ENCODE measurements at regions not wholly inside any gene's neighbourhood (a gene's known extent, or its start where the extent isn't known, plus 50 kb on each side); places are given as distances from the start of the nearest gene placed in this dataset.
A peak's percentile ranks its signal among the peaks of the same experiment; 100 is the strongest.

- POLR2A ChIA-PET = no interaction called here
- DNase-seq (ENCODE audit: low read depth) = no peak
- CTCF ChIA-PET = interaction anchor here (1.0 to 1.1 kb wide), 4 partner anchors 14 to 126 kb away, joined by 3 to 5 read pairs (median 4); no protein-coding TSS in a partner anchor
- H3K27me3 ChIP-seq (ENCODE audit: control insufficient read depth, insufficient read depth, low read length) = no peaks in the 10 kb centered on the region
- TF ChIP-seq CTCF (IDR thresholded peaks at IDR 0.05; ENCODE audit: insufficient read depth, low read depth, low read length) = peak; percentile 50
- no peaks in the 10 kb centered on the region for H3K36me3 ChIP-seq (ENCODE audit: control insufficient read depth, insufficient read depth, low read length)
- H3K4me3 ChIP-seq (ENCODE audit: low read depth, low read length) = no peak overlapping the region
Observed at GRCh38 chr12:87866578-87867292, 162.5 kb downstream of the C12orf50 start.

GRCh38 chr12:87861791-87862190 lies 167.4 kb downstream of the C12orf50 start:
- no peak for DNase-seq (ENCODE audit: low read depth)
- Histone ChIP-seq H3K27me3 (ENCODE audit: control insufficient read depth, insufficient read depth, low read length) (no peaks in the 10 kb centered on the region), H3K4me3 (ENCODE audit: low read depth, low read length) (no peak overlapping the region), H3K36me3 (ENCODE audit: control insufficient read depth, insufficient read depth, low read length) (no peaks in the 10 kb centered on the region)
- CTCF ChIA-PET = no interaction called here
- no peak for TF ChIP-seq CTCF (IDR thresholded peaks at IDR 0.05; ENCODE audit: insufficient read depth, low read depth, low read length)
- POLR2A ChIA-PET = no interaction called here

GRCh38 chr12:87853448-87854003 lies 175.7 kb downstream of the C12orf50 start:
- DNase-seq (ENCODE audit: low read depth) = no peak
- no peak for TF ChIP-seq CTCF (IDR thresholded peaks at IDR 0.05; ENCODE audit: insufficient read depth, low read depth, low read length)
- Histone ChIP-seq H3K36me3 (ENCODE audit: control insufficient read depth, insufficient read depth, low read length) (no peaks in the 10 kb centered on the region), H3K4me3 (ENCODE audit: low read depth, low read length) (no peak overlapping the region), H3K27me3 (ENCODE audit: control insufficient read depth, insufficient read depth, low read length) (no peaks in the 10 kb centered on the region)
- CTCF ChIA-PET = interaction anchor here (0.5 to 1.4 kb wide), 2 partner anchors 13 to 16 kb away, joined by 3 to 4 read pairs; no protein-coding TSS in a partner anchor
- POLR2A ChIA-PET = no interaction called here

- ChIA-PET POLR2A (no interaction called here), CTCF (interaction anchor here (0.6 to 2.7 kb wide), 11 partner anchors 9 to 1929 kb away, joined by 3 to 22 read pairs (median 5); no protein-coding TSS in a partner anchor)
- H3K4me3 ChIP-seq (ENCODE audit: low read depth, low read length) = no peak overlapping the region
- H3K27me3 ChIP-seq (ENCODE audit: control insufficient read depth, insufficient read depth, low read length) = no peaks in the 10 kb centered on the region
- H3K36me3 ChIP-seq (ENCODE audit: control insufficient read depth, insufficient read depth, low read length) = no peaks in the 10 kb centered on the region
- no peak for TF ChIP-seq CTCF (IDR thresholded peaks at IDR 0.05; ENCODE audit: insufficient read depth, low read depth, low read length)
- DNase-seq (ENCODE audit: low read depth) = no peak
Observed at GRCh38 chr12:87849074-87849473, 180.1 kb downstream of the C12orf50 start.

GRCh38 chr12:87848248-87848868 lies 180.8 kb downstream of the C12orf50 start:
- Histone ChIP-seq H3K27me3 (ENCODE audit: control insufficient read depth, insufficient read depth, low read length) (no peaks in the 10 kb centered on the region), H3K36me3 (ENCODE audit: control insufficient read depth, insufficient read depth, low read length) (no peaks in the 10 kb centered on the region), H3K4me3 (ENCODE audit: low read depth, low read length) (no peak overlapping the region)
- ChIA-PET CTCF (interaction anchor here (0.6 to 2.7 kb wide), 15 partner anchors 8 to 1934 kb away, joined by 3 to 22 read pairs (median 4); no protein-coding TSS in a partner anchor), POLR2A (no interaction called here)
- TF ChIP-seq CTCF (IDR thresholded peaks at IDR 0.05; ENCODE audit: insufficient read depth, low read depth, low read length) = peak; percentile 72
- peak; percentile 2 for DNase-seq (ENCODE audit: low read depth)
